NB4 (cell line): ENCODE measurements at regions not wholly inside any gene's neighbourhood (a gene's known extent, or its start where the extent isn't known, plus 50 kb on each side); places are given as distances from the start of the nearest gene placed in this dataset.

Experiments used
- DNase-seq: peaks from one replicate; pipeline ENCODE4 v3.0.0; 2010; ENCODE audit warnings: low read depth
- H3K4me3 ChIP-seq: one replicate; pipeline ENCODE4 v1.5.1; 2011; ENCODE audit warnings: mild to moderate bottlenecking, low read depth, low read length, moderate library complexity
- MAX ChIP-seq: IDR thresholded peaks from 2 replicates; pipeline ENCODE4 v1.6.1; 2011; ENCODE audit warnings: low read depth, low read length
- MYC ChIP-seq: IDR thresholded peaks from 2 replicates; pipeline ENCODE4 v1.6.1; 2011; ENCODE audit warnings: low read depth, low read length
- POLR2A ChIP-seq: IDR thresholded peaks from 2 replicates; pipeline ENCODE4 v1.6.1; 2011; ENCODE audit warnings: mild to moderate bottlenecking; ENCODE audit not compliant: insufficient read length; ENCODE audit errors: extremely low read depth
- TF ChIP-seq, protein P1 (sequence below): IDR thresholded peaks from one replicate; pipeline ENCODE4 v1.5.1; 2012; ENCODE audit warnings: low read depth, low read length

- no peak overlapping the region for H3K4me3 ChIP-seq
- no peak for DNase-seq
- no peak for TF ChIP-seq MYC
- TF ChIP-seq MAX = no peak
- TF ChIP-seq, protein P1, sequence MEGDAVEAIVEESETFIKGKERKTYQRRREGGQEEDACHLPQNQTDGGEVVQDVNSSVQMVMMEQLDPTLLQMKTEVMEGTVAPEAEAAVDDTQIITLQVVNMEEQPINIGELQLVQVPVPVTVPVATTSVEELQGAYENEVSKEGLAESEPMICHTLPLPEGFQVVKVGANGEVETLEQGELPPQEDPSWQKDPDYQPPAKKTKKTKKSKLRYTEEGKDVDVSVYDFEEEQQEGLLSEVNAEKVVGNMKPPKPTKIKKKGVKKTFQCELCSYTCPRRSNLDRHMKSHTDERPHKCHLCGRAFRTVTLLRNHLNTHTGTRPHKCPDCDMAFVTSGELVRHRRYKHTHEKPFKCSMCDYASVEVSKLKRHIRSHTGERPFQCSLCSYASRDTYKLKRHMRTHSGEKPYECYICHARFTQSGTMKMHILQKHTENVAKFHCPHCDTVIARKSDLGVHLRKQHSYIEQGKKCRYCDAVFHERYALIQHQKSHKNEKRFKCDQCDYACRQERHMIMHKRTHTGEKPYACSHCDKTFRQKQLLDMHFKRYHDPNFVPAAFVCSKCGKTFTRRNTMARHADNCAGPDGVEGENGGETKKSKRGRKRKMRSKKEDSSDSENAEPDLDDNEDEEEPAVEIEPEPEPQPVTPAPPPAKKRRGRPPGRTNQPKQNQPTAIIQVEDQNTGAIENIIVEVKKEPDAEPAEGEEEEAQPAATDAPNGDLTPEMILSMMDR = no peak
- TF ChIP-seq POLR2A = no peak
Observed at GRCh38 chr7:17061443-17061842, 179.7 kb upstream of the AGR3 start.

GRCh38 chr7:17062151-17063044, 180.6 kb upstream of the AGR3 start:
- no peak overlapping the region for H3K4me3 ChIP-seq
- no peak for DNase-seq
- TF ChIP-seq MYC (no peak), MAX (no peak), POLR2A (no peak)
- TF ChIP-seq, protein P1 = no peak

GRCh38 chr7:17063045-17063383, 181.2 kb upstream of the AGR3 start:
- DNase-seq = no peak
- no peak overlapping the region for H3K4me3 ChIP-seq
- TF ChIP-seq MYC = no peak

- H3K4me3 ChIP-seq = no peak overlapping the region
- DNase-seq = no peak
- TF ChIP-seq, protein P1 = no peak
- TF ChIP-seq MAX (no peak), POLR2A (no peak), MYC (no peak)
Observed at GRCh38 chr7:17067691-17068090, 185.9 kb upstream of the AGR3 start.

DNA sequence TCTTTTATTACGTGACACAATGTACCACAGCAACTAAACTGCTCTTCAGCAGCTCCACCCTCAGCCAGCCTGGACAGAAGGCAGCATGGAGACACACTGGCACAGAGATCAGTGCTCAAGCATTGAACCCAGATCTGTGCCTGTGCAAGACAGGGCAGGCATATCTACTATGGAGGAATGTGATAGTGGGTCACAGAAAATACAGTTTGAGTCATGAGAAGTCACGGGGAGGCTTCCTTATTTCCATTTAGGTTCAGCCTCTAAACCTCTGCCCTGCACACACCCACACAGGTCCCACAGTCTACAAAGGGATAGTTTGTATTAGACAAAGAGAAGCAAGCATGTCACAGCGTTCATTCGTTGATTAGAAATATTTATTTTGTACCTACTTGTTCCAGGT, 187.4 kb upstream of the AGR3 start:
- no peak for TF ChIP-seq POLR2A
- no peak for TF ChIP-seq MYC
- TF ChIP-seq, protein P1 = no peak
- no peak for TF ChIP-seq MAX
- no peak overlapping the region for H3K4me3 ChIP-seq
- no peak for DNase-seq

DNA sequence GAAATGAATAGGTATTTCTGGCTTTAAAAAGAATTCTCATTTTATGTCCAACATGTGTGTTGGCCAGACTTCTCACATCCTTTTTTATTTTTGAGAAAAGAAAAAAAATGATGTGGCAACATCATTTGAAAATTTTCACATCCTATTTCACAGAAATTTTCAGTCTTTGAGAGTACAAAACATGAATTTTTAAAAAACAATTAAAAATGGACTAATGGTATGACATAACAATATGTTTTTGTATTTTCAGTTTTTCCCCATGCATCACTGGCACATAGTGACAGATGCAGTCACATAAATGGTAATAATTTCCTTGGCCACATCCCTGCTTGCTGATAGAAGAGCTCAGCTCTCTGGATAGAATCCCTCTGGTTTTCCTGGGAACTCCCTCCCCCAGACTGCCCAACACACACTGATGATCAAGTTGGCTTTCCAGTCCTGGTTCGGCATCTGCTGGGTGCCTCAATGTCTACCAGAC, 188.5 kb upstream of the AGR3 start:
- DNase-seq = no peak
- TF ChIP-seq MAX = no peak
- no peak for TF ChIP-seq MYC
- TF ChIP-seq, protein P1 = no peak
- TF ChIP-seq POLR2A = no peak
- H3K4me3 ChIP-seq = no peak overlapping the region
